Esophagus squamous epithelium (tissue), 4 donors: ENCODE measurements at regions not wholly inside any gene's neighbourhood (a gene's known extent, or its start where the extent isn't known, plus 50 kb on each side); places are given as distances from the start of the nearest gene placed in this dataset.

Experiments
- POLR2A ChIP-seq, 4 donors: fragments of 450-650 bp; IDR thresholded peaks; one replicate each; pipeline ENCODE4 v1.6.1; 2017; ENCODE audit warnings: antibody characterized with exemption in 4 of 4, mild to moderate bottlenecking in 4 of 4, moderate library complexity in 3 of 4
- TF ChIP-seq, protein P1 (sequence below), 6 experiments: fragments of 450-650 bp in 4 of 6; fragments of 200-600 bp in 2 of 6; sonication (generic) in 2 of 6; IDR thresholded peaks; one replicate each; pipeline ENCODE4 v1.5.1; 2016 to 2019; ENCODE audit warnings: antibody characterized with exemption in 6 of 6, mild to moderate bottlenecking in 4 of 6, moderate library complexity in 4 of 6

DNA sequence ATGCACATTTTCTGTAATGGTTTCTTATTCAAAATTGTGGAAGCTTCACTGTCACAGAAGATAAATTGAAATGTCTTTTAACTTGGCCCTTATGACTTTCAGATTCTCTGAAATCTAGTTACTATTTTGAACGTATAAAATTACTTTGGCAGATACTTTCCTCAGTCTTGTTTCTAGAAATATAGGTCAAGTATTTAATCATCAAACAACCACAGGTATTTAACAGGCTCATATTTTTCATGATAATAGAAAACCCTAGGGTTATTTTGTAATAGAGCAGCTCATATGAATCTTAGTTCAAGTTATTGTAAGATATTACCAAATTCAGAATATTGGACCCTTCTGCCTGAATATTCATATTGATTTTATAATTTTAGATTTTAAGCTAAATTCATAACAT is 236.0 kb upstream of the CDH18 start:
- TF ChIP-seq, protein P1, sequence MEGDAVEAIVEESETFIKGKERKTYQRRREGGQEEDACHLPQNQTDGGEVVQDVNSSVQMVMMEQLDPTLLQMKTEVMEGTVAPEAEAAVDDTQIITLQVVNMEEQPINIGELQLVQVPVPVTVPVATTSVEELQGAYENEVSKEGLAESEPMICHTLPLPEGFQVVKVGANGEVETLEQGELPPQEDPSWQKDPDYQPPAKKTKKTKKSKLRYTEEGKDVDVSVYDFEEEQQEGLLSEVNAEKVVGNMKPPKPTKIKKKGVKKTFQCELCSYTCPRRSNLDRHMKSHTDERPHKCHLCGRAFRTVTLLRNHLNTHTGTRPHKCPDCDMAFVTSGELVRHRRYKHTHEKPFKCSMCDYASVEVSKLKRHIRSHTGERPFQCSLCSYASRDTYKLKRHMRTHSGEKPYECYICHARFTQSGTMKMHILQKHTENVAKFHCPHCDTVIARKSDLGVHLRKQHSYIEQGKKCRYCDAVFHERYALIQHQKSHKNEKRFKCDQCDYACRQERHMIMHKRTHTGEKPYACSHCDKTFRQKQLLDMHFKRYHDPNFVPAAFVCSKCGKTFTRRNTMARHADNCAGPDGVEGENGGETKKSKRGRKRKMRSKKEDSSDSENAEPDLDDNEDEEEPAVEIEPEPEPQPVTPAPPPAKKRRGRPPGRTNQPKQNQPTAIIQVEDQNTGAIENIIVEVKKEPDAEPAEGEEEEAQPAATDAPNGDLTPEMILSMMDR (IDR thresholded peaks at IDR 0.05): no peak
- TF ChIP-seq POLR2A (IDR thresholded peaks at IDR 0.05): no peak
